ENCODE measurements at regions not wholly inside any gene's neighbourhood (a gene's known extent, or its start where the extent isn't known, plus 50 kb on each side); places are given as distances from the start of the nearest gene placed in this dataset.

DNA sequence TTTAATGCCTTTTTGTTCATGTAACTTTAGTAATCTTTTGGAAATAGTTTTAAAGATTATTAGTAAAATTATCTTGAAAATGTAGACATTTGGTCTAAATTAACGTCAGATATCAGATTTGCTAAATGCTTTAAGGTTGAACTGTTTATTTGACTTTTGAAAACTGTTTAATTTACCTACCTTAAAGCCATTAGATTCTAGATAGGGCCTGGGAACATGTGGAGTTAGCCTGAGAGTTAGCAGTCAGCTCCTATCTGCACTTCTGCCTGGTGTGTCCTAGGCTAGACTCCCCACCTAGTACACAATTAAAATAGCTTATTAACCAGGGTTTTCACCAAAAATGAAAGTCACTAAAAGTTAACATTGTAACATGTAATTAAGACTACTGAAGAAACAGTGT lies 53.7 kb upstream of the CFAP20DC start:
- TF ChIP-seq, protein P1, sequence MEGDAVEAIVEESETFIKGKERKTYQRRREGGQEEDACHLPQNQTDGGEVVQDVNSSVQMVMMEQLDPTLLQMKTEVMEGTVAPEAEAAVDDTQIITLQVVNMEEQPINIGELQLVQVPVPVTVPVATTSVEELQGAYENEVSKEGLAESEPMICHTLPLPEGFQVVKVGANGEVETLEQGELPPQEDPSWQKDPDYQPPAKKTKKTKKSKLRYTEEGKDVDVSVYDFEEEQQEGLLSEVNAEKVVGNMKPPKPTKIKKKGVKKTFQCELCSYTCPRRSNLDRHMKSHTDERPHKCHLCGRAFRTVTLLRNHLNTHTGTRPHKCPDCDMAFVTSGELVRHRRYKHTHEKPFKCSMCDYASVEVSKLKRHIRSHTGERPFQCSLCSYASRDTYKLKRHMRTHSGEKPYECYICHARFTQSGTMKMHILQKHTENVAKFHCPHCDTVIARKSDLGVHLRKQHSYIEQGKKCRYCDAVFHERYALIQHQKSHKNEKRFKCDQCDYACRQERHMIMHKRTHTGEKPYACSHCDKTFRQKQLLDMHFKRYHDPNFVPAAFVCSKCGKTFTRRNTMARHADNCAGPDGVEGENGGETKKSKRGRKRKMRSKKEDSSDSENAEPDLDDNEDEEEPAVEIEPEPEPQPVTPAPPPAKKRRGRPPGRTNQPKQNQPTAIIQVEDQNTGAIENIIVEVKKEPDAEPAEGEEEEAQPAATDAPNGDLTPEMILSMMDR (IDR thresholded peaks at IDR 0.05), result no peak
- TF ChIP-seq POLR2AphosphoS5 (IDR thresholded peaks at IDR 0.05), result no peak
- TF ChIP-seq POLR2A (IDR thresholded peaks at IDR 0.05), result no peak
